ENCODE measurements at regions not wholly inside any gene's neighbourhood (a gene's known extent, or its start where the extent isn't known, plus 50 kb on each side); places are given as distances from the start of the nearest gene placed in this dataset.

GRCh38 chr13:76643596-76643995 lies 242.6 kb downstream of the KCTD12 start:
- TF ChIP-seq POLR2A (IDR thresholded peaks at IDR 0.05; ENCODE audit: low read depth, low read length) (no peak), TAF1 (IDR thresholded peaks at IDR 0.05; ENCODE audit: borderline replicate concordance, low read depth, low read length) (no peak), POLR2AphosphoS5 (IDR thresholded peaks at IDR 0.05; ENCODE audit: low read depth, low read length) (no peak)
